ENCODE measurements at regions not wholly inside any gene's neighbourhood (a gene's known extent, or its start where the extent isn't known, plus 50 kb on each side); places are given as distances from the start of the nearest gene placed in this dataset.
A peak's percentile ranks its signal among the peaks of the same experiment; 100 is the strongest.

- TF ChIP-seq CTCF (conservative IDR thresholded peaks at IDR 0.05; ENCODE audit: low read depth in 2 of 2) (no peak), CREB1 (CRISPR knock-in tag; IDR thresholded peaks at IDR 0.05; ENCODE audit: low read depth) (no peak)
These were observed 53.7 kb upstream of the ANK3 start (continued) for GRCh38 chr10:60443346-60443745.

DNA sequence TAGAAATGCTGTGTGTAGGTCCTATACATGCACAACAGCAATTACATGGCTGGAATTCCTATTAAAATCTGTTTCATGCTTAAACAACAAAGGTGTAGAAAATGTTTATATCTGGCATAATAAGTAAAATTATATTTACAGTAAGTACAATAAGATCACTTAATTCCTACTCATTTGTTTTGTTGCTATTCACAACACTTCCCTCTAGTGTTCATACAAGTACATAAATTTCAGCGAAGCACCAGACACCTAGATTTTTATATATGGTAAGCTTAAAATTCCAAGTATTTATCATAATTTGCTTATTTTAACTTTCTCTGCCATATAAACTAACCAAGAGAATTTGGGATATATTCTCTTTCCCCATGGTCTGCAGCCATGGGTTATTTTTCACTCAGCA, 51.8 kb upstream of the ANK3 start:
- no peaks in the 10 kb centered on the region for H3K9me2 ChIP-seq (ENCODE audit: insufficient read depth)
- H3K36me3 ChIP-seq (ENCODE audit: insufficient read depth), result no peaks in the 10 kb centered on the region
- no peaks in the 10 kb centered on the region for H3K27me3 ChIP-seq (ENCODE audit: insufficient read depth)
- no peak for ATAC-seq
- H3K79me2 ChIP-seq (replicated peaks; ENCODE audit: insufficient read depth), result no peaks in the 10 kb centered on the region
- H3K4me1 ChIP-seq (ENCODE audit: insufficient read depth), result peaks cover 6% of the 10 kb centered on the region; the same call in 1 of the 2 replicates
- Mint-ChIP-seq H3K27ac (no peak overlapping the region), H3K4me3 (no peak overlapping the region), H3K9me3 (no peaks in the 10 kb centered on the region), H3K36me3 (ENCODE audit: low read depth) (no peaks in the 10 kb centered on the region), H3K4me1 (peaks cover 17% of the 10 kb centered on the region), H3K27me3 (ENCODE audit: insufficient read depth, low read depth, poor library complexity) (no peaks in the 10 kb centered on the region)
- no peaks in the 10 kb centered on the region for H3F3A ChIP-seq (replicated peaks; ENCODE audit: low read depth)
- H3K4me3 ChIP-seq, result no peak overlapping the region
- no peak overlapping the region for H3K27ac ChIP-seq (ENCODE audit: low read depth)
- H3K4me2 ChIP-seq, result no peak overlapping the region
- DNase-seq (ENCODE audit: low spot score), result no peak
- H2AFZ ChIP-seq, result no peak overlapping the region
- TF ChIP-seq EZH2phosphoT487 (IDR thresholded peaks at IDR 0.05; ENCODE audit: unreplicated experiment) (no peak), ZNF114 (CRISPR knock-in tag; IDR thresholded peaks at IDR 0.05) (no peak), CTCF (conservative IDR thresholded peaks at IDR 0.05; ENCODE audit: low read depth in 2 of 2) (peak in 1 of 2 experiments; percentile 47; a peak in 3 of 4 replicates)
- TF ChIP-seq, protein P1, sequence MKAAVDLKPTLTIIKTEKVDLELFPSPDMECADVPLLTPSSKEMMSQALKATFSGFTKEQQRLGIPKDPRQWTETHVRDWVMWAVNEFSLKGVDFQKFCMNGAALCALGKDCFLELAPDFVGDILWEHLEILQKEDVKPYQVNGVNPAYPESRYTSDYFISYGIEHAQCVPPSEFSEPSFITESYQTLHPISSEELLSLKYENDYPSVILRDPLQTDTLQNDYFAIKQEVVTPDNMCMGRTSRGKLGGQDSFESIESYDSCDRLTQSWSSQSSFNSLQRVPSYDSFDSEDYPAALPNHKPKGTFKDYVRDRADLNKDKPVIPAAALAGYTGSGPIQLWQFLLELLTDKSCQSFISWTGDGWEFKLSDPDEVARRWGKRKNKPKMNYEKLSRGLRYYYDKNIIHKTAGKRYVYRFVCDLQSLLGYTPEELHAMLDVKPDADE (IDR thresholded peaks at IDR 0.05), result no peak
- H4K20me1 ChIP-seq (replicated peaks; ENCODE audit: insufficient read depth), result no peaks in the 10 kb centered on the region

DNA sequence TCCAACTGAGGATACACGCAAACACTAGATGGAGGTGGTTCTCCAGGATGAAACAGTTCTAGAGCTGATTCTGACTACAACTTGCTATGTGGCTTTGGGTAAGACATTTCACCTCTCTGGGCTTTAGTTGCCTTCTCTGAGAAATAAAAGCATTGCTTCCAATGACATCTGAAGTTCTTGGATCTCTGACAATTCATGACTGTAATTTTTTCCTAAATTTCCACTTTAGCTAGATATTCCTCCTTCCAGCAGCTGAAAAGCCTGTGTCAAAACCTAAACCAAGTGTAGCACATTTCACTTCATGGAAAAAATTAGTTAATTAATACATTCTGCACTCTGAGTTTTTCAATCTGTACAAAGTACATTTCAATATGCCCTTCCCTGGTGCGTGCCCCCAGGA, 50.0 kb upstream of the ANK3 start:
- H3K4me3 Mint-ChIP-seq, result no peak overlapping the region
- peaks cover 6% of the 10 kb centered on the region; the same call in 2 of the 3 replicates for H3K4me1 Mint-ChIP-seq
- H3K27ac ChIP-seq (ENCODE audit: low read depth), result no peak overlapping the region
- ATAC-seq (no peak), DNase-seq (ENCODE audit: low spot score) (no peak)
- no peak overlapping the region for H3K27ac Mint-ChIP-seq
- no peaks in the 10 kb centered on the region for H3F3A ChIP-seq (replicated peaks; ENCODE audit: low read depth)
- no peak overlapping the region for H2AFZ ChIP-seq
- no peaks in the 10 kb centered on the region for H3K27me3 Mint-ChIP-seq (ENCODE audit: insufficient read depth, low read depth, poor library complexity)
- H3K4me1 ChIP-seq (ENCODE audit: insufficient read depth), result no peaks in the 10 kb centered on the region
- no peaks in the 10 kb centered on the region for H3K36me3 ChIP-seq (ENCODE audit: insufficient read depth)
- no peaks in the 10 kb centered on the region for H3K9me2 ChIP-seq (ENCODE audit: insufficient read depth)
- no peak overlapping the region for H3K4me3 ChIP-seq
- no peaks in the 10 kb centered on the region for H3K9me3 Mint-ChIP-seq
- H3K4me2 ChIP-seq, result no peak overlapping the region
- no peaks in the 10 kb centered on the region for H3K27me3 ChIP-seq (ENCODE audit: insufficient read depth)
- no peaks in the 10 kb centered on the region for H4K20me1 ChIP-seq (replicated peaks; ENCODE audit: insufficient read depth)
- H3K79me2 ChIP-seq (replicated peaks; ENCODE audit: insufficient read depth), result no peaks in the 10 kb centered on the region
- no peaks in the 10 kb centered on the region for H3K36me3 Mint-ChIP-seq (ENCODE audit: low read depth)
- TF ChIP-seq, protein P1 (IDR thresholded peaks at IDR 0.05), result no peak
- TF ChIP-seq CTCF (conservative IDR thresholded peaks at IDR 0.05; ENCODE audit: low read depth in 2 of 2), result peak in 1 of 2 experiments; percentile 38; a peak in 2 of 4 replicates
- TF ChIP-seq NANOG (IDR thresholded peaks at IDR 0.05; ENCODE audit: borderline replicate concordance), result no peak

Measured in GM23338 (cell line).